HCT116 (cell line): ENCODE measurements at regions not wholly inside any gene's neighbourhood (a gene's known extent, or its start where the extent isn't known, plus 50 kb on each side); places are given as distances from the start of the nearest gene placed in this dataset.

Source experiments
- ATAC-seq: fragments of 200-7000 bp; cut with Tn5 transposase; 2 replicates; pipeline ENCODE4 v1.9.1; 2020; ENCODE audit warnings: mild to moderate bottlenecking, moderate library complexity
- BruUV-seq: library from RNA; stranded (reverse); fragments of 400-500 nt; replicated peaks from 2 replicates; lab custom pipeline; 2021; lab: Mats Ljungman, UMichigan
- CTCF ChIA-PET: fragments of 300-600 bp; sonication (Branson Sonifier 250); formaldehyde crosslinking; loops from one replicate; lab custom pipeline; 2021; ENCODE audit warnings: antibody characterized with exemption; lab: Charles Lee
- POLR2A ChIA-PET: fragments of 300-600, 350-600 bp; sonication (Branson Sonifier 250); formaldehyde crosslinking; loops from one replicate; lab custom pipeline; 2021; ENCODE audit warnings: antibody characterized with exemption; lab: Charles Lee
- RAD21 ChIA-PET, 2 experiments: fragments of 300-600 bp; sonication (Branson Sonifier 250); formaldehyde crosslinking; loops; one replicate each; lab custom pipeline; 2023; ENCODE audit warnings: low total read pairs in 2 of 2; ENCODE audit not compliant: uncharacterized antibody in 2 of 2, unreplicated experiment in 2 of 2, low non-redundant PET in 1 of 2; lab: Charles Lee
- DNase-seq: peaks from one replicate; pipeline ENCODE4 v3.0.0-alpha.2; 2010; ENCODE audit warnings: low read depth, low spot score
- H2AFZ ChIP-seq: fragments of 200-600 bp; shearing (Covaris generic), sonication (generic); 2 replicates; pipeline ENCODE4 v1.6.1; 2017; ENCODE audit warnings: low read depth, mixed run types, mixed read lengths, antibody characterized with exemption, low read length; ENCODE audit not compliant: poor library complexity, severe bottlenecking
- H3K27ac ChIP-seq: 2 replicates; pipeline ENCODE4 v1.5.1; 2012; ENCODE audit warnings: low read depth, low read length
- H3K27me3 ChIP-seq: fragments of 200-600 bp; sonication (generic); 2 replicates; pipeline ENCODE4 v1.6.1; 2016; ENCODE audit warnings: mixed run types, low read length, mixed read lengths; ENCODE audit not compliant: insufficient read depth
- H3K36me3 ChIP-seq, 2 experiments: fragments of 200-500 bp in 1 of 2; fragments of 200-600 bp in 1 of 2; sonication (Bioruptor generic) in 1 of 2; sonication (generic) in 1 of 2; 2 replicates each; pipeline versions ENCODE4 v1.5.1 to v1.6.1; 2014 to 2016; ENCODE audit warnings: low read length in 2 of 2, inconsistent platforms in 1 of 2, mixed read lengths in 1 of 2, mixed run types in 1 of 2; ENCODE audit not compliant: insufficient read depth in 2 of 2, control insufficient read depth in 1 of 2
- H3K4me1 ChIP-seq, 2 experiments: fragments of 200-600 bp in 1 of 2; sonication (generic) in 1 of 2; 2 replicates each; pipeline versions ENCODE4 v1.5.1 to v1.6.1; 2012 to 2017; ENCODE audit warnings: low read length in 2 of 2, inconsistent platforms in 1 of 2, mild to moderate bottlenecking in 1 of 2, mixed read lengths in 1 of 2, mixed run types in 1 of 2, moderate library complexity in 1 of 2; ENCODE audit not compliant: insufficient read depth in 2 of 2, control insufficient read depth in 1 of 2
- H3K4me2 ChIP-seq: fragments of 200-600 bp; sonication (generic); 2 replicates; pipeline ENCODE4 v1.6.1; 2017; ENCODE audit warnings: mixed run types, low read length, mixed read lengths
- H3K4me3 ChIP-seq, 2 experiments: fragments of 200-600 bp in 1 of 2; sonication (generic) in 1 of 2; replicated peaks in 1 of 2; 2 replicates each; pipeline ENCODE4 v1.5.1; 2011 to 2016; ENCODE audit warnings: low read length in 2 of 2, control low read depth in 1 of 2, low read depth in 1 of 2, mild to moderate bottlenecking in 1 of 2, mixed read lengths in 1 of 2, mixed run types in 1 of 2
- H3K79me2 ChIP-seq: fragments of 200-600 bp; sonication (generic); 2 replicates; pipeline ENCODE4 v1.6.1; 2017; ENCODE audit warnings: mild to moderate bottlenecking, mixed run types, low read length, moderate library complexity, mixed read lengths; ENCODE audit not compliant: insufficient read depth
- H3K9ac ChIP-seq: fragments of 200-600 bp; sonication (generic); 2 replicates; pipeline ENCODE4 v1.6.1; 2016; ENCODE audit warnings: low read length, mixed read lengths
- H3K9me2 ChIP-seq: fragments of 200-600 bp; sonication (generic), shearing (Covaris generic); 2 replicates; pipeline ENCODE4 v1.6.1; 2017; ENCODE audit warnings: mixed run types, mild to moderate bottlenecking, moderate library complexity; ENCODE audit not compliant: insufficient read depth
- H3K9me3 ChIP-seq, 2 experiments: fragments of 200-500 bp in 1 of 2; fragments of 200-600 bp in 1 of 2; sonication (Bioruptor generic) in 1 of 2; sonication (generic) in 1 of 2; 2 replicates each; pipeline ENCODE4 v1.6.1; 2014 to 2017; ENCODE audit warnings: low read length in 2 of 2, mixed read lengths in 2 of 2, inconsistent platforms in 1 of 2, low read depth in 1 of 2, mild to moderate bottlenecking in 1 of 2, mixed run types in 1 of 2, moderate library complexity in 1 of 2; ENCODE audit not compliant: control insufficient read depth in 1 of 2, insufficient read depth in 1 of 2
- H4K20me1 ChIP-seq: fragments of 200-600 bp; sonication (generic), shearing (Covaris generic); 2 replicates; pipeline ENCODE4 v1.6.1; 2017; ENCODE audit warnings: mixed run types, mild to moderate bottlenecking, moderate library complexity; ENCODE audit not compliant: insufficient read depth
- ATF3 ChIP-seq: IDR thresholded peaks from 2 replicates; pipeline ENCODE4 v1.6.1; 2012
- CEBPB ChIP-seq: IDR thresholded peaks from 2 replicates; pipeline ENCODE4 v1.6.1; 2012; ENCODE audit warnings: low read depth
- CTCF ChIP-seq, 3 experiments: fragments of 200-600 bp in 1 of 3; sonication (generic) in 1 of 3; IDR thresholded peaks in 2 of 3; conservative IDR thresholded peaks in 1 of 3; 2 replicates each; pipeline ENCODE4 v1.5.1; 2012 to 2017; ENCODE audit warnings: low read depth in 2 of 3, low read length in 2 of 3, antibody characterized with exemption in 1 of 3, borderline replicate concordance in 1 of 3, control low read depth in 1 of 3, mild to moderate bottlenecking in 1 of 3, mixed read lengths in 1 of 3, mixed run types in 1 of 3, moderate library complexity in 1 of 3; ENCODE audit not compliant: insufficient read depth in 1 of 3
- EGR1 ChIP-seq: IDR thresholded peaks from 2 replicates; pipeline ENCODE4 v1.6.1; 2012; ENCODE audit warnings: low read depth
- EZH2 ChIP-seq: fragments of 200-600 bp; sonication (generic); IDR thresholded peaks from 2 replicates; pipeline ENCODE4 v1.6.1; 2017; ENCODE audit warnings: antibody characterized with exemption, mixed run types
- EZH2phosphoT487 ChIP-seq: fragments of 200-600 bp; IDR thresholded peaks from 2 replicates; pipeline ENCODE4 v1.6.1; 2018; ENCODE audit warnings: antibody characterized with exemption, borderline replicate concordance
- JUND ChIP-seq: IDR thresholded peaks from 2 replicates; pipeline ENCODE4 v1.6.1; 2012
- RAD21 ChIP-seq: IDR thresholded peaks from 2 replicates; pipeline ENCODE4 v1.6.1; 2012; ENCODE audit warnings: low read depth, mild to moderate bottlenecking
- REST ChIP-seq: IDR thresholded peaks from 2 replicates; pipeline ENCODE4 v1.6.1; 2012; ENCODE audit warnings: low read depth
- SIN3A ChIP-seq: IDR thresholded peaks from 2 replicates; pipeline ENCODE4 v1.6.1; 2012; ENCODE audit warnings: low read depth
- SP1 ChIP-seq: IDR thresholded peaks from 2 replicates; pipeline ENCODE4 v1.6.1; 2012; ENCODE audit warnings: low read depth
- SRF ChIP-seq: IDR thresholded peaks from 2 replicates; pipeline ENCODE4 v1.6.1; 2012; ENCODE audit warnings: low read depth
- TCF7L2 ChIP-seq: IDR thresholded peaks from 2 replicates; pipeline ENCODE4 v1.7.0; 2011; ENCODE audit warnings: borderline replicate concordance, inconsistent platforms; ENCODE audit not compliant: insufficient read depth, insufficient read length; ENCODE audit errors: extremely low read depth
- ZFX ChIP-seq: fragments of 450-650 bp; IDR thresholded peaks from 2 replicates; pipeline ENCODE4 v1.6.1; 2017
- ZNF274 ChIP-seq: fragments of 200-500 bp; sonication (Bioruptor generic); IDR thresholded peaks from 2 replicates; pipeline ENCODE4 v1.6.1; 2014; ENCODE audit warnings: mild to moderate bottlenecking, low read depth, low read length, inconsistent platforms
- intact Hi-C: fragments of 100-400 bp; cut with micrococcal nuclease; formaldehyde crosslinking; loops from 2 replicates; pipeline ENCODE4 v1.10.0; 2022
- TF ChIP-seq, protein P1 (sequence below): IDR thresholded peaks from 2 replicates; pipeline ENCODE4 v1.6.1; 2012

DNA sequence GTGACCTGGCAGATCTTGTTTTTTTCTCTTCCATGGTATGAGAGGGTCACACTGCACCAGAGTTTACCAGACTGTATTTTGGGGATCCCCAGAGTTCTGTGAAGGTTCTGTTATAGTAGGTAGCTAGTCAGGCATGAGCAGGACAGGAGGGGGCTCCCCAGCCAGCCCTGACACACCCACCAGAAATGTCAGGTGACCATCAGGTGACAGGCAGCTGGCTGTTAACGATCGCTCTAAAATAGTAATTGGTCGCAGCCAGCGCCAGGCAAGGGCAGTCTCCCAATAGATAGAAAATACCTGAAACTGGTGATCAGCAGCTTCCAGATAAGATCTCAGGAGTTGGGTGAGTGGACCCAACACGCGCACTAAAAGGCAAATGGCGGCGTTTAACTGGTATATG lies 264.9 kb downstream of the RHOU start:
- no TSS peak for BruUV-seq
- ChIA-PET RAD21 (no interaction called here), CTCF (no interaction called here)

More for the DNA sequence above, 264.9 kb downstream of the RHOU start:
- Histone ChIP-seq H3K9me3 (no peaks in the 10 kb centered on the region), H3K4me2 (no peak overlapping the region), H3K27ac (no peak overlapping the region), H3K9ac (no peak overlapping the region), H3K36me3 (no peaks in the 10 kb centered on the region), H3K4me3 (no peak overlapping the region), H3K79me2 (no peaks in the 10 kb centered on the region), H2AFZ (no peak overlapping the region), H3K27me3 (no peaks in the 10 kb centered on the region), H3K9me2 (no peaks in the 10 kb centered on the region), H4K20me1 (no peaks in the 10 kb centered on the region), H3K4me1 (no peaks in the 10 kb centered on the region)
- TF ChIP-seq ZFX, result no peak
- TF ChIP-seq RAD21, result no peak
- TF ChIP-seq CEBPB, result no peak
- TF ChIP-seq EZH2, result no peak
- TF ChIP-seq, protein P1, sequence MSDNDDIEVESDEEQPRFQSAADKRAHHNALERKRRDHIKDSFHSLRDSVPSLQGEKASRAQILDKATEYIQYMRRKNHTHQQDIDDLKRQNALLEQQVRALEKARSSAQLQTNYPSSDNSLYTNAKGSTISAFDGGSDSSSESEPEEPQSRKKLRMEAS, result no peak
- TF ChIP-seq REST, result no peak
- TF ChIP-seq JUND, result no peak
- no peak for TF ChIP-seq ATF3
- TF ChIP-seq EZH2phosphoT487, result no peak
- TF ChIP-seq TCF7L2, result no peak
- TF ChIP-seq EGR1, result no peak
- TF ChIP-seq SIN3A, result no peak
- no peak for TF ChIP-seq ZNF274
- TF ChIP-seq CTCF (IDR thresholded peaks at IDR 0.05 in 2 of 3, conservative IDR thresholded peaks at IDR 0.05 in 1 of 3; ENCODE audit: borderline replicate concordance in 1 of 3, insufficient read depth in 1 of 3, low read depth in 2 of 3, low read length in 2 of 3), result no peak
- TF ChIP-seq SRF, result no peak
- no peak for TF ChIP-seq SP1
- DNase-seq, result no peak
- intact Hi-C loops, result no loop called here
- POLR2A ChIA-PET, result no interaction called here
- no peak for ATAC-seq
